ENCODE measurements at regions not wholly inside any gene's neighbourhood (a gene's known extent, or its start where the extent isn't known, plus 50 kb on each side); places are given as distances from the start of the nearest gene placed in this dataset.

GRCh38 chr5:93868851-93869250 lies 127.5 kb upstream of the POU5F2 start:
- Histone ChIP-seq H3K23me2 (ENCODE audit: insufficient read length, low read depth, low read length, poor library complexity, severe bottlenecking) (no peaks in the 10 kb centered on the region), H3K79me2 (ENCODE audit: insufficient read depth, low read length) (no peaks in the 10 kb centered on the region), H3K18ac (ENCODE audit: insufficient read length, low read depth, low read length) (no peak overlapping the region), H3K4me1 (ENCODE audit: insufficient read depth, low read length) (no peaks in the 10 kb centered on the region), H4K91ac (ENCODE audit: insufficient read length, low read depth, low read length) (no peak overlapping the region), H3K9ac (ENCODE audit: extremely low read depth, insufficient read length, low read length) (no peak overlapping the region), H3K27ac (ENCODE audit: insufficient read length, low read depth, low read length) (no peak overlapping the region), H2BK120ac (ENCODE audit: low read depth, low read length, poor library complexity, severe bottlenecking) (no peak overlapping the region), H3K9me3 (ENCODE audit: control insufficient read depth, low read depth, low read length) (no peaks in the 10 kb centered on the region), H2AK5ac (ENCODE audit: insufficient read length, low read length) (no peak overlapping the region), H2BK12ac (ENCODE audit: insufficient read length, low read depth, low read length) (no peak overlapping the region), H3K56ac (ENCODE audit: insufficient read length, low read depth, low read length) (no peak overlapping the region), H2BK20ac (ENCODE audit: low read depth, low read length, poor library complexity, severe bottlenecking) (no peak overlapping the region), H4K5ac (ENCODE audit: insufficient read length, low read depth, low read length) (no peak overlapping the region), H3T11ph (ENCODE audit: low read length) (no peak overlapping the region), H2AFZ (ENCODE audit: low read length) (no peak overlapping the region), H3K4me2 (ENCODE audit: insufficient read depth, insufficient read length, low read length) (no peak overlapping the region), H2BK15ac (ENCODE audit: low read depth, low read length) (no peak overlapping the region), H3K23ac (ENCODE audit: insufficient read length, low read depth, low read length) (no peak overlapping the region), H2BK5ac (ENCODE audit: insufficient read length, low read length) (no peak overlapping the region), H4K8ac (replicated peaks; ENCODE audit: insufficient read length, low read depth, low read length) (no peak overlapping the region), H4K20me1 (ENCODE audit: control insufficient read depth, insufficient read depth, insufficient read length) (no peaks in the 10 kb centered on the region), H3K14ac (ENCODE audit: insufficient read depth, low read length) (no peak overlapping the region), H3K79me1 (ENCODE audit: insufficient read depth, low read depth, low read length, poor library complexity, severe bottlenecking) (no peaks in the 10 kb centered on the region), H3K27me3 (ENCODE audit: insufficient read depth, low read length) (no peaks in the 10 kb centered on the region), H3K4ac (ENCODE audit: low read depth, low read length) (no peak overlapping the region)
- TF ChIP-seq CTCF (conservative IDR thresholded peaks at IDR 0.05) = no peak
- peaks cover 5 to 7% of the 10 kb centered on the region in 2 experiments for H3K4me1 Mint-ChIP-seq
- no peaks in the 10 kb centered on the region for H3K9me3 Mint-ChIP-seq
- no peak overlapping the region for H3K27ac Mint-ChIP-seq
- H3K4me3 Mint-ChIP-seq = no peak overlapping the region
- WGBS (ENCODE audit: extremely low coverage, insufficient read length, low lambda C conversion rate) = no CpG with 5 or more reads among the region's 6 CpGs
- H3K27me3 Mint-ChIP-seq (ENCODE audit: low read depth) = no peaks in the 10 kb centered on the region
- no peak for DNase-seq
- H3K36me3 Mint-ChIP-seq (ENCODE audit: insufficient read depth in 1 of 3, low read depth in 3 of 3) = no peaks in the 10 kb centered on the region

Data from H9 (cell line).